Subcutaneous abdominal adipose tissue (tissue), 5 donors: ENCODE measurements at regions not wholly inside any gene's neighbourhood (a gene's known extent, or its start where the extent isn't known, plus 50 kb on each side); places are given as distances from the start of the nearest gene placed in this dataset.

Experiments used
- H3K27ac ChIP-seq: one replicate; pipeline ENCODE4 v1.7.0; 2013; ENCODE audit warnings: low read depth, mild to moderate bottlenecking, inconsistent platforms, low read length, moderate library complexity
- H3K27me3 ChIP-seq, 5 donors: one replicate each; pipeline ENCODE4 v1.7.0; 2013; ENCODE audit warnings: low read length in 5 of 5, inconsistent platforms in 1 of 5; ENCODE audit not compliant: control insufficient read depth in 5 of 5, insufficient read depth in 4 of 5
- H3K36me3 ChIP-seq, 5 donors: one replicate each; pipeline ENCODE4 v1.7.0; 2013; ENCODE audit warnings: low read length in 5 of 5; ENCODE audit not compliant: control insufficient read depth in 5 of 5, insufficient read depth in 5 of 5
- H3K4me1 ChIP-seq, 5 donors: one replicate each; pipeline ENCODE4 v1.7.0; 2013; ENCODE audit warnings: low read length in 5 of 5, mild to moderate bottlenecking in 3 of 5, moderate library complexity in 1 of 5; ENCODE audit not compliant: control insufficient read depth in 5 of 5, insufficient read depth in 5 of 5
- H3K4me3 ChIP-seq, 5 donors: one replicate each; pipeline ENCODE4 v1.7.0; 2013; ENCODE audit warnings: low read length in 5 of 5, low read depth in 1 of 5
- H3K9ac ChIP-seq, 5 donors: one replicate each; pipeline ENCODE4 v1.7.0; 2013; ENCODE audit warnings: low read length in 5 of 5, mild to moderate bottlenecking in 4 of 5, moderate library complexity in 3 of 5
- H3K9me3 ChIP-seq, 5 donors: one replicate each; pipeline ENCODE4 v1.7.0; 2013; ENCODE audit warnings: low read length in 5 of 5; ENCODE audit not compliant: control insufficient read depth in 5 of 5
- donor health status: healthy.
- donor health status: healthy.
- donor health status: healthy.
- donor health status: healthy.
- donor health status: healthy.

DNA sequence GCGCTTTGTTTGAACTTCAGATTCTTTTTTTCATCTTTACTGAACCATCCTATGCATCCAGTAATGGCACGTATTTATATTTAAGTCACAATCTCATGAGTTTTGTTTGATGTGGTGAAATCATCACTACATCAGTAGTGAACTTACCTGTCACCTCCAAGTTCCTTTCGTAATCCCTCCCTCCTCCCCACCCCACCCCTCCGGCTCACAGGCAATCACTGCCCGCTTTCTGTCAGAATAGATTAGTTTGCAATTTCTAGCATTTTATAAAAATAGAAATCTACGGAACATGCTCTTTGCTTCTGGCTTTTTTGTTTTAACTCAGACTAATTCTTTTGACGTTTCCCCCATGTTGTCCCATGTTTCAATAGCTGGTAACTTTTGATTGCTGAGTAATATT lies 305.4 kb upstream of the IRX4 start:
- Histone ChIP-seq H3K27me3 (peaks cover 5 to 16% (median 10%) of the 10 kb centered on the region in 5 donors), H3K36me3 (no peaks in the 10 kb centered on the region), H3K4me3 (no peak overlapping the region), H3K9ac (no peak overlapping the region), H3K4me1 (no peaks in the 10 kb centered on the region), H3K9me3 (no peaks in the 10 kb centered on the region), H3K27ac (no peak overlapping the region)

DNA sequence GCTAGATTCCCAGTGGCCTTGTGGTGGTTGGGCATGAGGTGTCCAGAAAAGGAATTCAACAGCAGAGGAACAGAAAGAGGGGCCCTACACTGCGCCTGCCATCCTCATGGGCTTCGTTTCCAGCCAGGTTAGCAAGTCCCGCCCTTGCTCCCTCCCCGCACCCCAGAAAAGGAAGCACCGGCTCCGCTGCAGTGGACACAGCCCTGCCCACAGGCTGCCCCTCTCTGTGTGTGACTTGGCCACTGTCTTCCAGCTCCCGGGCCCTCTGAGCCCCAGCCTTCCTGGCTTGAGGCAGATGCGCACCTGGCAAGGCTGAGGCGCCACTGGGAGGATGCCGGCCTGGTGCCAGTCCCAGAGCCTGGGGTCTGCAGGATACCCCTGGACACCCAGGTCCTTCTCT lies 305.0 kb upstream of the IRX4 start:
- Histone ChIP-seq H3K4me1 (no peaks in the 10 kb centered on the region), H3K27me3 (peaks cover 5 to 16% (median 10%) of the 10 kb centered on the region in 5 donors), H3K9ac (no peak overlapping the region), H3K4me3 (no peak overlapping the region), H3K27ac (no peak overlapping the region), H3K36me3 (no peaks in the 10 kb centered on the region), H3K9me3 (no peaks in the 10 kb centered on the region)

DNA sequence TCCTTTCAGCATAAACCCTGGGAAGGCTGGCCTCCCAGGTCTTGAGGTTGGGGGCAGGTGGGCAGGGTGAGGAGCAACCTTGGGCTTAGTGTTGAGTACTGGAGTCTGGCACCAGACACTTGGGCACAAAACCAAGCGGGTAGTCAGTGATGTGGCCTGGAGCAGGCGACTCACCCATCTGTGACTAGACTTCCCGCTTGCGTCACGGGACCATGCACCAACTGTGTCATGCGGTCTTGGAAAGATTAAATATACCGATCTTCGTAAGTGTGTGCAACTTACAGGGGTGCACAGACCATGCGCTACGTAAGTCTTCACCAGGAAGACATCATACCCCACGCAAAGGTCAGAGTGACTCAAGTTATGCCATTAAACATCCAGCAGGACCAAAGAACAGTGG lies 304.4 kb upstream of the IRX4 start:
- Histone ChIP-seq H3K27me3 (peaks cover 5 to 16% (median 9%) of the 10 kb centered on the region in 5 donors), H3K4me1 (no peaks in the 10 kb centered on the region), H3K9ac (no peak overlapping the region), H3K4me3 (no peak overlapping the region), H3K27ac (no peak overlapping the region), H3K9me3 (no peaks in the 10 kb centered on the region), H3K36me3 (no peaks in the 10 kb centered on the region)

DNA sequence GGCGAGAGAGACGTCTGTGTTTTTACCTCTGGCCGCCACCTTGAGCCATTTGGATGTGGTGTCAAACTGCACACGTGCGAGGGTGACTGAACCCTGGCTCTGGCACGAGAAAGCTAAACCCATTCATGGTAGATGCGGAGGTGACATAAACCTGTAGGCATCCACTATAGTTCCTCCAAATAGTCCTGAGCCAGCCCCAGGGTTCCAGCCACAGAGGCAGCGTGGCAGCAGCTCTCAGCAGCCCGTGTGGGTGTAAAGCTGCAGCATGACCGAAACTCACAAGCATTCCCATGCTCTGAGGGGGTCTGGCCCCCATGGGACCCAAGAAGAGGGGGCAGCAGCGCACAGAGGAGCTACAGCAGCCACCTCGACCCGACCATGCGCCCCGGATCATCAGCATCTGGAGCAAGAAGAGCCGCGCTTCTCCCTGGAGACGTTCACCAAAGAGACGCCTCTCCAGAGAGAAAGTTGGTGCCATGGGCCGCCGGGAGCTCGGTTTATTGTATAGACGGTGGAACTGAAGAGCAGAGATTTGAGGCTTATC lies 303.8 kb upstream of the IRX4 start:
- peaks cover 0 to 2% (median 0%) of the 10 kb centered on the region in 5 donors for H3K9me3 ChIP-seq
- no peaks in the 10 kb centered on the region for H3K4me1 ChIP-seq
- H3K4me3 ChIP-seq: no peak overlapping the region
- no peak overlapping the region for H3K27ac ChIP-seq
- no peaks in the 10 kb centered on the region for H3K36me3 ChIP-seq
- H3K27me3 ChIP-seq: peaks cover 0 to 18% (median 7%) of the 10 kb centered on the region in 5 donors
- no peak overlapping the region for H3K9ac ChIP-seq

DNA sequence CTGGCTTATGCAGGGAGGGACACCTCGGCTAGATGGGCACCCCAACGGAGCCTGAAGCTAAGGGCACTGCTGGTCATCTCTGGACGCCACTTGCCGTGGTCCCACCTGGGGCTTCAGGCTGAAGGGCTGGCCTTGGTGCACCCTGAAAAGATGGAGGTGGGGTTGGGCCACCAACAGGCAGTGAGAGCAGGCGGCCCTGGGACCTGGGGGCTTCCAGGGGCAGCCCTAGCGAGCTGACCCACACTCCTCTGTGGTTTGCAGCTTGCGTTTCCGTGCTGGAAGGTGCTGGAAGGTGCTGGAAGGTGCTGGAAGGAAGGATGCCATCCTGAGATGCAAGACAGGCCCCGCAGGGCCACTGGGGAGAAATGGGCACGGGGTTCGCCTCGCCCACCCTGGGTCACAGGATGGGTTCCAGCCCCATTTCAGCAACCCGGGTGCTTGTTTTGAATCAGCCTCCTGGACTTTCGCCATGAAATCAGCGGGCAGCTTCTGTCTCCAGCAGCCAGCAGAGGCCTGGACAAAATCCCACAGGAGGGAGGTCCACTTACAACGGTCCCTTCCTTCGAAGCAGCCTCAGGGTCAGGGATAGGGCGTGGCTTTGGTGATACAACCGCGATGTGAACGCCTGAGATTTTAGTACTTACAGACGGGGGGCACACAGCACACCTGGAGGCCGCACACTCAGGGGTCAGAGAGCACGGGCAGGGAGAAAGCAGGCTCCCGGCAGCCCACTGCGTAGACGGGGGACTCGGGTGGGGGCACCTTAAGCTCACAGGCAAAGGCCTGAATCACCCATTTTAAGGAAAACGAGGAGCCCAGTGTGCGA lies 303.1 kb upstream of the IRX4 start:
- Histone ChIP-seq H3K9ac (no peak overlapping the region), H3K36me3 (no peaks in the 10 kb centered on the region), H3K4me3 (no peak overlapping the region), H3K4me1 (peaks cover 0 to 4% (median 0%) of the 10 kb centered on the region in 5 donors), H3K27me3 (peaks cover 0 to 17% (median 7%) of the 10 kb centered on the region in 5 donors), H3K27ac (no peak overlapping the region), H3K9me3 (peaks cover 0 to 2% (median 0%) of the 10 kb centered on the region in 5 donors)

DNA sequence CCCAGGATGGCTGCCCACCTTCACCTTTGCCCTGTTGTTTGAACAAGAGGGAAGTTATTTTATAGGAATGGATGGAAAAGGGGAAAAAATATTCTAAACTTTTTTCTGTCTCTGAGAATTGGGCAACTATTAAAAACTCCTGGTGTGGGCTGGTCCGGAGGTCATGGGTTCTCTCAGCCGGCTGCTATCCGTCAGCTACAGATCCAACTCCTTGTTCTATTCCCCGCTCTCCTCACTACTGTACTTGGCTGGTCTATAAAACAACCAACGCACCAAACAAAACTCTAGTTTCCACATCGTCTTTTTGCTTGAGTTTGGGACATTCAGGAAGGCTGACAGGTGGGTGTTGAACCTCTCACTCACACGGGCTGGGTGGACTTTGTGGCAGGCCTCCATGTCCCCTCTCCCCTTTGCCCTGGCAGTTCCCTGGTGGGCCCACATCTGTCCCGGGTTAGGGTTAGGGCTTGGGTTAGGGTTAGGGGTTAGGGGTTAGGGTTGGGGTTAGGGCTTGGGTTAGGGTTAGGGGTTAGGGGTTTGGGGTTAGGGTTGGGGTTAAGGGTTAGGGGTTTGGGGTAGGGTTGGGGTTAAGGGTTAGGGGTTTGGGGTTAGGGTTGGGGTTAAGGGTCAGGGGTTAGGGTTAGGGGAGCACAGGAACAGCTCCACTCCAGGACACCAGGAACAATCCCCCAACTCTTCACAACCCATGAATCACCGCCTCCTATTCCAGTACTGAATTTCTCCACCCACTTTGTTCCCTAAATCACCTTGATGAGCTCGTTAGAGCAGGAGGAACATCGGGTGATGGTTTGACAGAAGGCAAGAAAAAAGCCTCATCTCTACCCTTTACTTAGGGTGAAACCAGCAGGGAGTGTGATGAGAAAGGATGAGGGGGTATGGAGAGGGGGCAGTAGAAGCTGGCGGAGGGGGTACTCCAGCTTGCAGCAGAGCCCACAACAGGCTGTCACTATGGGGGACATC lies 302.1 kb upstream of the IRX4 start:
- Histone ChIP-seq H3K9ac (no peak overlapping the region), H3K27ac (no peak overlapping the region), H3K27me3 (peaks cover 0 to 18% (median 7%) of the 10 kb centered on the region in 5 donors), H3K4me3 (no peak overlapping the region), H3K36me3 (no peaks in the 10 kb centered on the region), H3K9me3 (peaks cover 0 to 2% (median 0%) of the 10 kb centered on the region in 5 donors), H3K4me1 (peaks cover 0 to 6% (median 0%) of the 10 kb centered on the region in 5 donors)

DNA sequence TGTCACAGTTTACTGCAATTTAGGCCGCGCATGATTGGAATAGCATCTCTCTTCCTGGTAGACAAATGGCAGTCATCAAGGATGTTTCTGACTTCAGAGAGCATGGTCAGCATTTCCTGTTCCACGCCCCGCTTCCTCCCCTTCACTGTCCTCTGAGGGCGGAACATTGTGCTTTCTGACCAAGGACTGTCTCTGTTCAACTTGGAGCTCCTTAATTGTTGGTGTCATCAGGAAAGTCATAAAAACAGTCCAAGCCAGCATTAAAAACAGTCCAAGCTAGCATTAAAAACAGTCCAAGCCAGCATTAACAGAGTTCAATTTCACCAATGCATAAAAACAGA lies 301.3 kb upstream of the IRX4 start:
- Histone ChIP-seq H3K27me3 (peaks cover 0 to 18% (median 8%) of the 10 kb centered on the region in 5 donors), H3K27ac (no peak overlapping the region), H3K4me3 (no peak overlapping the region), H3K9ac (no peak overlapping the region), H3K9me3 (peaks cover 0 to 2% (median 0%) of the 10 kb centered on the region in 5 donors), H3K36me3 (no peaks in the 10 kb centered on the region), H3K4me1 (peaks cover 0 to 6% (median 0%) of the 10 kb centered on the region in 5 donors)

DNA sequence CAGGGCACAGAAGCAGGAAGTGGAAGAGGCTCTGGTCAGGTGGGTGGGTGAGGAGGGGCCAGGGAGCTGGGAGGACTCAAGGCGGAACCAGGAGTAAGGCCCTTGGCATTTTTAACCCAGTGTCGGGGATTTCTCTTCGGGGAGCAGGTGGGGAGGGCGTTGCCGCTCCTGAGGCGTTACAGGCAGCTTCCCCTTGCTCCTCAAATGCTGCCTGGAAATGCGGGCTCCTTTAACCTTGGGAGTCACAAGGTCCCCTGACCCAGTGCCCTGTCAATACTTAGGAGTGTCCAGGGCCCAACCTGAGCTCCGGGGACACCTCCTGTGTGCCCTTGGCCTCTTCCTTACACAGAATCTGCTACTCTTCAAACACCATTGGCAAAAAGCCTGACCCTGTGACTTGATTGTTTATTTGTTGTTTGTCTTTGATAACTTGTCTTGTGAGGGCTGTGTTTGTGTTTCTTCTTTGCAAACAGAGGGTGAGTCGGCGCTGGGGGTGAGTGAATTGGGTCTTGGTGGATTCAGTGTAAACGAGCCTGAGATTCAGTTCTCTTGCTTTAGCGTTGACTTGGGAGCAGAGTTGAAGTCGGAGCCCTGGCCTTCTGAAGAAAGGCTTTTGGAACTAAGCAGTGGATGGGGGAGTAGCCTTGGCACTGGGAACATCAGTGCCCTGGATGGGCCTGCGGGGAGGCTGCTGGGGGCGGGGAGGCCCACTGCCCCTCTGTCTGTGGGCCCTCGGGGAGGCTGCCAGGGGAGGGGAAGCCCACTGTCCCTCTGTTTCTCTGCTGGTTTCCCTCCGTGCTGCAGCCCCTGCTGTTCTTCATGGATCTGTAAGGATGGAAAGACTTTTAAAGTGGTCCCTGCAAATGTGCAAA lies 300.7 kb upstream of the IRX4 start:
- no peak overlapping the region for H3K4me3 ChIP-seq
- H3K9me3 ChIP-seq: peaks cover 0 to 2% (median 0%) of the 10 kb centered on the region in 5 donors
- H3K27ac ChIP-seq: no peak overlapping the region
- H3K4me1 ChIP-seq: peaks cover 0 to 6% (median 0%) of the 10 kb centered on the region in 5 donors
- H3K9ac ChIP-seq: no peak overlapping the region
- H3K36me3 ChIP-seq: no peaks in the 10 kb centered on the region
- H3K27me3 ChIP-seq: peaks cover 0 to 20% (median 12%) of the 10 kb centered on the region in 5 donors

DNA sequence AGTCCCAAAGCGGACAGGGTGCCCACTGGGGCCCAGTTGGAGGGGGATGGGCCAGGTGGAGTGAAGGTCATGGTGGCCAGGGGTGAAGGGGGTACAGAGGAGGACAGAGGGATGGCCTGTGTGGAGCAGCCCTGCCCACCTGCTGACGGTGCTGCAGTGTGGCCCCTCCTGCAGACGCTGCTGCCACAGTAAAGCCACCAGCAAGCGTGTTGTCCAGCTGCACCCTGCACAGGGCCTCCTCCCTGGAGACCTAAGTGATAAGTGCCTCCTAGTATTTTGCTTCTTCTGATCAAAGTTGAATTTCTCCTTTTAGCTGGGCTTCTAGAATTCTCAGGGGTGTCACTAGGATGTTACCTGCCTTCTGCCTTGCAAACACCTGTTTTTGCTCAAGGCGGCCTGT lies 299.3 kb upstream of the IRX4 start:
- H3K4me3 ChIP-seq: no peak overlapping the region
- H3K27ac ChIP-seq: no peak overlapping the region
- peaks cover 0 to 6% (median 0%) of the 10 kb centered on the region in 5 donors for H3K4me1 ChIP-seq
- H3K9me3 ChIP-seq: peaks cover 0 to 2% (median 0%) of the 10 kb centered on the region in 5 donors
- H3K36me3 ChIP-seq: no peaks in the 10 kb centered on the region
- H3K27me3 ChIP-seq: peaks cover 0 to 25% (median 16%) of the 10 kb centered on the region in 5 donors
- no peak overlapping the region for H3K9ac ChIP-seq
